H9 (cell line): ENCODE measurements at regions not wholly inside any gene's neighbourhood (a gene's known extent, or its start where the extent isn't known, plus 50 kb on each side); places are given as distances from the start of the nearest gene placed in this dataset.

Source experiments
- DNase-seq: peaks from one replicate; pipeline ENCODE4 v3.0.0-alpha.2; 2017
- H2AFZ ChIP-seq: one replicate; pipeline ENCODE4 v1.6.1; 2013; ENCODE audit warnings: mild to moderate bottlenecking, low read length, control low read depth, moderate library complexity
- H2AK5ac ChIP-seq: 2 replicates; pipeline ENCODE4 v1.6.1; 2013; ENCODE audit warnings: low read length, control low read depth, mixed read lengths; ENCODE audit not compliant: insufficient read length
- H2BK120ac ChIP-seq: one replicate; pipeline ENCODE4 v1.6.1; 2013; ENCODE audit warnings: low read depth, mild to moderate bottlenecking, low read length, control low read depth, inconsistent platforms; ENCODE audit not compliant: poor library complexity, severe bottlenecking
- H2BK12ac ChIP-seq: 2 replicates; pipeline ENCODE4 v1.6.1; 2013; ENCODE audit warnings: low read length, control low read depth, mixed read lengths, low read depth; ENCODE audit not compliant: insufficient read length
- H2BK15ac ChIP-seq: 2 replicates; pipeline ENCODE4 v1.6.1; 2013; ENCODE audit warnings: low read depth, low read length, control low read depth
- H2BK20ac ChIP-seq: one replicate; pipeline ENCODE4 v1.6.1; 2013; ENCODE audit warnings: low read depth, mild to moderate bottlenecking, low read length, control low read depth, inconsistent platforms; ENCODE audit not compliant: poor library complexity, severe bottlenecking
- H2BK5ac ChIP-seq: 2 replicates; pipeline ENCODE4 v1.6.1; 2013; ENCODE audit warnings: low read length, control low read depth, mixed read lengths; ENCODE audit not compliant: insufficient read length
- H3K14ac ChIP-seq: 2 replicates; pipeline ENCODE4 v1.6.1; 2013; ENCODE audit warnings: low read length, control low read depth; ENCODE audit not compliant: insufficient read depth
- H3K18ac ChIP-seq: 2 replicates; pipeline ENCODE4 v1.6.1; 2013; ENCODE audit warnings: low read depth, mild to moderate bottlenecking, mixed read lengths, low read length, control low read depth; ENCODE audit not compliant: insufficient read length
- H3K23ac ChIP-seq: 2 replicates; pipeline ENCODE4 v1.6.1; 2013; ENCODE audit warnings: low read length, control low read depth, mixed read lengths, low read depth; ENCODE audit not compliant: insufficient read length
- H3K23me2 ChIP-seq: 2 replicates; pipeline ENCODE4 v1.6.1; 2013; ENCODE audit warnings: low read depth, mild to moderate bottlenecking, mixed read lengths, low read length, control low read depth; ENCODE audit not compliant: insufficient read length, poor library complexity, severe bottlenecking
- H3K27ac ChIP-seq: 2 replicates; pipeline ENCODE4 v1.5.1; 2013; ENCODE audit warnings: low read length, control low read depth, mixed read lengths, low read depth; ENCODE audit not compliant: insufficient read length
- H3K27me3 ChIP-seq: 2 replicates; pipeline ENCODE4 v1.6.1; 2013; ENCODE audit warnings: low read length, control low read depth, inconsistent platforms; ENCODE audit not compliant: insufficient read depth
- H3K4ac ChIP-seq: 2 replicates; pipeline ENCODE4 v1.6.1; 2013; ENCODE audit warnings: low read depth, mild to moderate bottlenecking, control low read depth, inconsistent platforms, low read length, moderate library complexity
- H3K4me1 ChIP-seq: 2 replicates; pipeline ENCODE4 v1.6.1; 2013; ENCODE audit warnings: low read length, control low read depth, inconsistent platforms; ENCODE audit not compliant: insufficient read depth
- H3K4me2 ChIP-seq: 2 replicates; pipeline ENCODE4 v1.6.1; 2013; ENCODE audit warnings: low read length, control low read depth, mixed read lengths; ENCODE audit not compliant: insufficient read length, insufficient read depth
- H3K56ac ChIP-seq: 2 replicates; pipeline ENCODE4 v1.6.1; 2013; ENCODE audit warnings: low read depth, mild to moderate bottlenecking, mixed read lengths, low read length, control low read depth; ENCODE audit not compliant: insufficient read length
- H3K79me1 ChIP-seq: 2 replicates; pipeline ENCODE4 v1.6.1; 2013; ENCODE audit warnings: low read depth, mild to moderate bottlenecking, moderate library complexity, low read length, control low read depth, inconsistent platforms; ENCODE audit not compliant: insufficient read depth, poor library complexity, severe bottlenecking
- H3K79me2 ChIP-seq: 2 replicates; pipeline ENCODE4 v1.6.1; 2013; ENCODE audit warnings: low read length, control low read depth, inconsistent platforms; ENCODE audit not compliant: insufficient read depth
- H3K9ac ChIP-seq: 2 replicates; pipeline ENCODE4 v1.6.1; 2013; ENCODE audit warnings: low read length, control low read depth, mixed read lengths; ENCODE audit not compliant: insufficient read length; ENCODE audit errors: extremely low read depth
- H3K9me3 ChIP-seq: one replicate; pipeline ENCODE4 v1.6.1; 2013; ENCODE audit warnings: low read depth, low read length, inconsistent platforms; ENCODE audit not compliant: control insufficient read depth
- H3T11ph ChIP-seq: one replicate; pipeline ENCODE4 v1.6.1; 2013; ENCODE audit warnings: mild to moderate bottlenecking, low read length, control low read depth, inconsistent platforms
- H4K20me1 ChIP-seq: one replicate; pipeline ENCODE4 v1.6.1; 2013; ENCODE audit not compliant: control insufficient read depth, insufficient read length, insufficient read depth
- H4K5ac ChIP-seq: 2 replicates; pipeline ENCODE4 v1.6.1; 2013; ENCODE audit warnings: low read depth, mild to moderate bottlenecking, mixed read lengths, low read length, control low read depth; ENCODE audit not compliant: insufficient read length
- H4K8ac ChIP-seq: replicated peaks from 2 replicates; pipeline ENCODE4 v1.6.1; 2013; ENCODE audit warnings: low read length, control low read depth, mixed read lengths, low read depth; ENCODE audit not compliant: insufficient read length
- H4K91ac ChIP-seq: 2 replicates; pipeline ENCODE4 v1.6.1; 2013; ENCODE audit warnings: low read depth, mild to moderate bottlenecking, moderate library complexity, mixed read lengths, low read length, control low read depth; ENCODE audit not compliant: insufficient read length
- H3K27ac Mint-ChIP-seq, 3 experiments: 2 replicates in 2 of 3; 3 replicates in 1 of 3; pipeline ENCODE4 v1.8.0; 2020 to 2021; ENCODE audit warnings: mixed read lengths in 3 of 3, mild to moderate bottlenecking in 1 of 3, moderate library complexity in 1 of 3
- H3K27me3 Mint-ChIP-seq: 2 replicates; pipeline ENCODE4 v1.8.0; 2021; ENCODE audit warnings: low read depth, mild to moderate bottlenecking, moderate library complexity, mixed read lengths
- H3K36me3 Mint-ChIP-seq, 3 experiments: 2 replicates in 2 of 3; 3 replicates in 1 of 3; pipeline ENCODE4 v1.8.0; 2020 to 2021; ENCODE audit warnings: low read depth in 3 of 3, mixed read lengths in 3 of 3; ENCODE audit not compliant: insufficient read depth in 1 of 3
- H3K4me1 Mint-ChIP-seq, 2 experiments: 2 replicates each; pipeline ENCODE4 v1.8.0; 2020; ENCODE audit warnings: mixed read lengths in 2 of 2
- H3K4me3 Mint-ChIP-seq, 2 experiments: 2 replicates in 1 of 2; 3 replicates in 1 of 2; pipeline ENCODE4 v1.8.0; 2020 to 2021; ENCODE audit warnings: mild to moderate bottlenecking in 2 of 2, mixed read lengths in 2 of 2, moderate library complexity in 1 of 2
- H3K9me3 Mint-ChIP-seq, 2 experiments: 2 replicates in 1 of 2; 3 replicates in 1 of 2; pipeline ENCODE4 v1.8.0; 2020; ENCODE audit warnings: mild to moderate bottlenecking in 2 of 2, mixed read lengths in 2 of 2, moderate library complexity in 1 of 2
- WGBS: extraction: QIAGEN DNeasy Blood & Tissue Kit; methylation state at CpG from one replicate; pipeline ENCODE4 v1.1.7; 2013; ENCODE audit warnings: missing lambda C conversion rate, low lambda C conversion rate, mixed read lengths; ENCODE audit not compliant: insufficient read length; ENCODE audit errors: extremely low coverage; 5-methylcytosine and 5-hydroxymethylcytosine counted together
- TF ChIP-seq, protein P1 (sequence below): fragments of 200-600 bp; sonication (generic); conservative IDR thresholded peaks from 3 replicates; pipeline ENCODE4 v1.8.0; 2021; ENCODE audit warnings: antibody characterized with exemption, mild to moderate bottlenecking

DNA sequence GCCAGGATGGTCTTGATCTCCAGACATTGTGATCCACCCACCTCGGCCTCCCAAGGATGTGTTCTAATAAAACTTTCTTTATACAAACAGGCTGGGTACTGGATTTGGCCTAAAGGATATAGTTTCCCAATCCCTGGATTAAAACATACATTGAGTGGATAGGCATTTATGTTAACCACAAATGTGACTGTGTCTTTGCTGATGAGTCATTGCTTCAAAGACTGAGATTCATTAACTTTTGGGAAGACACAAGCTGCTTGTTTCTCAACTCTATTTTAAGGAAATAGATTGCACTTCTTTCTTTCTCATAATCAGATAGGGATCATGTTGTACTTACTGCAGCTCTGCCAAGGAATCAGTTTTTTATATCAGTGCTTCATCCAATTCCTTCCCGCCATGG lies 131.3 kb upstream of the AGA start:
- H3K9ac ChIP-seq = no peak overlapping the region
- H4K91ac ChIP-seq = no peak overlapping the region
- no peak overlapping the region for H3K4me3 Mint-ChIP-seq
- no peak overlapping the region for H3K27ac ChIP-seq
- H2BK5ac ChIP-seq = no peak overlapping the region
- no peak overlapping the region for H3T11ph ChIP-seq
- TF ChIP-seq, protein P1, sequence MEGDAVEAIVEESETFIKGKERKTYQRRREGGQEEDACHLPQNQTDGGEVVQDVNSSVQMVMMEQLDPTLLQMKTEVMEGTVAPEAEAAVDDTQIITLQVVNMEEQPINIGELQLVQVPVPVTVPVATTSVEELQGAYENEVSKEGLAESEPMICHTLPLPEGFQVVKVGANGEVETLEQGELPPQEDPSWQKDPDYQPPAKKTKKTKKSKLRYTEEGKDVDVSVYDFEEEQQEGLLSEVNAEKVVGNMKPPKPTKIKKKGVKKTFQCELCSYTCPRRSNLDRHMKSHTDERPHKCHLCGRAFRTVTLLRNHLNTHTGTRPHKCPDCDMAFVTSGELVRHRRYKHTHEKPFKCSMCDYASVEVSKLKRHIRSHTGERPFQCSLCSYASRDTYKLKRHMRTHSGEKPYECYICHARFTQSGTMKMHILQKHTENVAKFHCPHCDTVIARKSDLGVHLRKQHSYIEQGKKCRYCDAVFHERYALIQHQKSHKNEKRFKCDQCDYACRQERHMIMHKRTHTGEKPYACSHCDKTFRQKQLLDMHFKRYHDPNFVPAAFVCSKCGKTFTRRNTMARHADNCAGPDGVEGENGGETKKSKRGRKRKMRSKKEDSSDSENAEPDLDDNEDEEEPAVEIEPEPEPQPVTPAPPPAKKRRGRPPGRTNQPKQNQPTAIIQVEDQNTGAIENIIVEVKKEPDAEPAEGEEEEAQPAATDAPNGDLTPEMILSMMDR = no peak
- no peak overlapping the region for H3K14ac ChIP-seq
- H3K9me3 ChIP-seq = no peaks in the 10 kb centered on the region
- no peak overlapping the region for H3K4ac ChIP-seq
- H2AFZ ChIP-seq = no peak overlapping the region
- no peak for DNase-seq
- WGBS = no CpG with 5 or more reads among the region's 2 CpGs
- H3K4me1 Mint-ChIP-seq = peaks cover 6 to 11% of the 10 kb centered on the region in 2 experiments
- H2AK5ac ChIP-seq = no peak overlapping the region
- H3K23ac ChIP-seq = no peak overlapping the region
- H3K79me1 ChIP-seq = no peaks in the 10 kb centered on the region
- H2BK20ac ChIP-seq = no peak overlapping the region
- no peaks in the 10 kb centered on the region; the same call in 1 of the 2 replicates for H3K27me3 Mint-ChIP-seq
- H3K23me2 ChIP-seq = no peaks in the 10 kb centered on the region
- H3K4me1 ChIP-seq = no peaks in the 10 kb centered on the region
- no peak overlapping the region for H2BK15ac ChIP-seq
- H2BK12ac ChIP-seq = no peak overlapping the region
- no peaks in the 10 kb centered on the region for H4K20me1 ChIP-seq
- no peak overlapping the region for H4K8ac ChIP-seq
- H4K5ac ChIP-seq = no peak overlapping the region
- no peaks in the 10 kb centered on the region for H3K27me3 ChIP-seq
- no peaks in the 10 kb centered on the region for H3K36me3 Mint-ChIP-seq
- no peak overlapping the region for H2BK120ac ChIP-seq
- H3K18ac ChIP-seq = no peak overlapping the region
- H3K56ac ChIP-seq = no peak overlapping the region
- H3K79me2 ChIP-seq = no peaks in the 10 kb centered on the region
- H3K27ac Mint-ChIP-seq = peak overlapping the region in 1 of 3 experiments; percentile 51; a peak in 1 of 7 replicates
- H3K9me3 Mint-ChIP-seq = no peaks in the 10 kb centered on the region
- no peak overlapping the region for H3K4me2 ChIP-seq
